NB4 (cell line): ENCODE measurements at regions not wholly inside any gene's neighbourhood (a gene's known extent, or its start where the extent isn't known, plus 50 kb on each side); places are given as distances from the start of the nearest gene placed in this dataset.

ENCODE experiments used
- CTCF ChIP-seq: IDR thresholded peaks from one replicate; pipeline ENCODE4 v1.5.1; 2012; ENCODE audit warnings: low read depth, low read length
- POLR2A ChIP-seq: IDR thresholded peaks from 2 replicates; pipeline ENCODE4 v1.6.1; 2011; ENCODE audit warnings: mild to moderate bottlenecking; ENCODE audit not compliant: insufficient read length; ENCODE audit errors: extremely low read depth

- TF ChIP-seq CTCF (no peak), POLR2A (no peak)
These were observed 247.7 kb downstream of the ATP23 start for GRCh38 chr12:58189030-58189429.
